SK-N-MC (cell line): ENCODE measurements at regions not wholly inside any gene's neighbourhood (a gene's known extent, or its start where the extent isn't known, plus 50 kb on each side); places are given as distances from the start of the nearest gene placed in this dataset.

ENCODE experiments used
- DNase-seq: peaks from one replicate; pipeline ENCODE4 v3.0.0-alpha.2; 2011; ENCODE audit warnings: low read depth, low spot score
- H3K27ac ChIP-seq: fragments of 200-600 bp; sonication (generic); 2 replicates; pipeline ENCODE4 v1.5.1; 2016; ENCODE audit warnings: mixed run types
- H3K36me3 ChIP-seq: fragments of 200-600 bp; sonication (generic); 2 replicates; pipeline ENCODE4 v1.6.1; 2017; ENCODE audit warnings: antibody characterized with exemption, low read length, mixed read lengths; ENCODE audit not compliant: insufficient read depth
- H3K4me3 ChIP-seq: fragments of 200-600 bp; sonication (generic); 2 replicates; pipeline ENCODE4 v1.5.1; 2016
- H3K9ac ChIP-seq: fragments of 200-600 bp; sonication (generic); 2 replicates; pipeline ENCODE4 v1.8.0; 2017; ENCODE audit warnings: mixed run types, mixed read lengths; ENCODE audit not compliant: insufficient read length
- H3K9me3 ChIP-seq: fragments of 200-600 bp; sonication (generic); 2 replicates; pipeline ENCODE4 v1.6.1; 2017; ENCODE audit warnings: low read depth, mild to moderate bottlenecking, antibody characterized with exemption, low read length, moderate library complexity, mixed read lengths
- EZH2 ChIP-seq: fragments of 200-600 bp; sonication (generic); IDR thresholded peaks from one replicate; pipeline ENCODE4 v1.6.1; 2017; ENCODE audit warnings: antibody characterized with exemption
- FOXP2 ChIP-seq: optimal IDR thresholded peaks from 2 replicates; pipeline ENCODE3; 2011; ENCODE audit warnings: mild to moderate bottlenecking, moderate library complexity; ENCODE audit not compliant: insufficient read depth; ENCODE audit errors: extremely low read length, control extremely low read depth
- POLR2AphosphoS5 ChIP-seq: IDR thresholded peaks from 2 replicates; pipeline ENCODE4 v1.6.1; 2012; ENCODE audit warnings: mild to moderate bottlenecking, low read depth, low read length, borderline replicate concordance

DNA sequence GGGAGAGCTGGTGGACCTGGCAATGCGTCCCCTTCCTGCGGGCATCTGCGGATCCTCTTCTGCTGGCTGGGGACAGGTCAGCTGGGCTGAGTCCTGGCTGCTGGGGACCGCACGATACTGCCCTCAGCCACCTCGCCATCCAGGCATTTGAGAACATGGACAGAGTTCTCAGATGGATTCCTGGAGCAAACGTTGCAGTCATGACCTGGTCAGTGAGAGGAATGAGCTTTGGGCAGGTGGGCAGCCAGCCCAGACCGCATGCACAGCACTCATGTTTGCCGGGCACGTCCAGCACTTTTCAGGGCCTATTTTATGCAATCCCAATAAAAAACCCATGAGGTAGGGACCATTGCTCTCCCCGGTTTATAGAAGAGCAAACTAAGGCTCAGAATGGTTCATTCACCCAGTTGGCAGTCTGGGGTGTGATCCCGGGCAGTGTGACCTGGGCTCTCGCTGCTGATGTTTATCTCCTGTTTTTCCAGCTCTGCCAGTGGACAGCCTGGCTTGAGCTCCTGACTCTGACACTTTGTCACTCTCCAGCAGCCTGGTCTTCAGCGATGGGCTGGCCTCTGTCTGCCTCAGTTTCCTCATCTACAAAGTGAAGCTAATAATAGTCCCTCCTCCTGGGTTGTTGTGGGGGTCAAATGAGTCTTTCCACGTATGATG is 294.7 kb downstream of the IRF8 start:
- H3K27ac ChIP-seq = no peak overlapping the region
- no peak overlapping the region for H3K9ac ChIP-seq
- TF ChIP-seq POLR2AphosphoS5 = no peak
- no peak for TF ChIP-seq EZH2
- TF ChIP-seq FOXP2 = no peak
- H3K4me3 ChIP-seq = no peak overlapping the region
- no peak for DNase-seq
- no peaks in the 10 kb centered on the region for H3K9me3 ChIP-seq
- no peaks in the 10 kb centered on the region for H3K36me3 ChIP-seq

DNA sequence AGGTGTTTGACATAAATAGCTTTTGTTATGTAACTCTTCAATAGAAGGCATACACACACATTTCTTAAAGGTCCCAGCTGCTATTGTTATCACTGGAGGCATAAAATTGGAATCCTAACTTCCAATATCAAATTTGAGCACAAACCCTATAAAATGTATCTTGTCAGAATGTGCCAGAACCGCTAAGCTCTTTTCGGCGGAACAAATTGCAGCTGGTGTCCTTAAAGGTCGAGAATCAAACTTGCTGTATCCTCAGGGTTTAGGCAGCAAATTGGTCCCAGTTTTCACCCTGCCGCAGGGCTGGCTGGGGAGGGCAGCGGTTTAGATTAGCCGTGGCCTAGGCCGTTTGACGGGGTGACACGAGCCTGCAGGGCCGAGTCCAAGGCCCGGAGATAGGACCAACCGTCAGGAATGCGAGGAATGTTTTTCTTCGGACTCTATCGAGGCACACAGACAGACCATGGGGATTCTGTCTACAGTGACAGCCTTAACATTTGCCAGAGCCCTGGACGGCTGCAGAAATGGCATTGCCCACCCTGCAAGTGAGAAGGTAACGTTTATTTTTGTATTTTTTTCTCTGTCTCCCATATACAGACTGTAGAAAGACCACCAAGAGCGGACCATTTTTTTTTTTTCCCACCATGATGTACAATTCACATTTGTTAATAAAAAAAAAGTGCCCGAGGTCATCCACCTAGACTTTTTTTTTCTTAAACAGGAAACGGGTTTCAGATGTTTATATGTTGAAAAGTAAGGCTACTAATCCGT is 297.1 kb downstream of the IRF8 start:
- TF ChIP-seq POLR2AphosphoS5 (no peak), EZH2 (no peak), FOXP2 (no peak)
- Histone ChIP-seq H3K9me3 (no peaks in the 10 kb centered on the region), H3K9ac (no peak overlapping the region), H3K36me3 (no peaks in the 10 kb centered on the region), H3K27ac (no peak overlapping the region), H3K4me3 (no peak overlapping the region)
- DNase-seq = no peak

DNA sequence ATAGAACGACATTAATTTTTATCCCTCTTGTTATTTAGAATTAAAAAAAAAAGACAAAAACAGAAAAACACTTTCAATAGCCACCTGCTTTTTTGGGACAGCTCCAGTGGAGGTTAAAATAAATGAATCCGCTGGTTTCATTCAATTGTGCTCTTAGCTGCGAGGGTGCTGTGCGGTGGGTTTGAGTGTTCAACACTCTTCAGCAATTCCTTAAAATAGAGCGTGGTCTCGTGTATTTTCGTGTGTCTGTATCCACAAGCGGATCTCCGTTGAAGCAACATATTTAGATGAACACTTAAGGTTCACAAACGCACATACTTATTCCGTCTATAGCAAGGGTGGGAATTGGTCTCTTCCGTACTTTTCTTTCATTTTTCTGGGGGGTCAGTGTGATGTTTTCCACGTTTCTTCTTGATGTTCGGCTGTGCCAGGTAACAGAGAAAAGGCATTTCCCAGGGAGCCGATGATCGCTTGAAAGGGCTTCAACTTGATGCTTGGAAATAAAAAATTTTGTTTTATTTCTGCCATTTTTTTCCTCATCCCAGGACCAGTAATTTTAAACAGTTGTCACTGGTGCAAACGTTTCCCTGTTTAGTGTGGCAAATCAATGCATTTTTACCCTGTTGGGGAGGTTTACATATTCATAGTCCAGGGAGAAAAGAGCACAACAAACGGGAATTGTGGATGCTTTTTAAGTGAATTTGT is 297.9 kb downstream of the IRF8 start:
- no peaks in the 10 kb centered on the region for H3K36me3 ChIP-seq
- TF ChIP-seq FOXP2 (no peak), EZH2 (no peak), POLR2AphosphoS5 (no peak)
- no peak for DNase-seq
- no peak overlapping the region for H3K4me3 ChIP-seq
- H3K9ac ChIP-seq = no peak overlapping the region
- no peaks in the 10 kb centered on the region for H3K9me3 ChIP-seq
- no peak overlapping the region for H3K27ac ChIP-seq

DNA sequence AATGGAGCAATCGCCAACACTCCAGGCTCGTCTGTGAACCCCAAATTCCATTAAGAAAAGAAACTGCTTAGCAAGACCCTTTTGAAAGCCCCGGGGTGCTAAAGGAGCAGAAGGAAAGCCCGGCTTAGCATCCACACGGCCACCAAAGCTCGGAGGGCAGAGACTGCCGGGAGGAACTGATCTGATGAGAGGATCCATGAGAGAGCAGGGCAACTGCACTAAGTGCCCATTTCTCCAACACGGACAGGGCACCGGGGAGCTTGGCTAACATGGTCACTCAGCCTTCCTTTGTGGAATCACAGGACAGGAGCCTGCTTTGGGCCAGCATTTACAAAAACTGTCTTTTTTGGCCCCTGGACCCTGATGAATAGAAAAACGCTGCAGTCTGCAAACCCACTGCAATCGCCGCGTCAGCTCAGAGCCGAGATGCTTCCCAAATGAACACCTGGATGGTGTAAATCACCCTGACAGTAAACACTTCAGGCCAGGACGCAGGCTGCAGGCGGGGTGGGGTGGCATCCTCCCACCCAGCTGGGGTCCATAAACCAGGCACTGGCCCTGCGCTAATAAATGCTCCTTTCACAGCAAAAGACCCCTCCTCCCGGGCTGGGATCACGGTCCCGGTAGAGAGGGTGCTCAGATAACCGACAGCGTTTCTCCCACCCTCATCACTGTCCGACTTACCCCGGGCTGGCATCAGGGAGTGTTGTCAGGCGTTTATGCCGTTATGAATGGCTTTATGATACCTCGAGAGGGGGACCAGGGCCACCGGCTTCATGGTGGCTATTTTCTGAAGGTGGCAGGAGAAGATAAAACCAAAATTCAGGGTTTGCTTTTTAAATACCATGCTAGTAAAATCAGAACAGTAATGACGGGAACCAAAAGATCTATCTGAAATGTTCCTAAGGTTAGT is 299.5 kb downstream of the IRF8 start:
- Histone ChIP-seq H3K27ac (no peak overlapping the region), H3K9ac (no peak overlapping the region), H3K9me3 (no peaks in the 10 kb centered on the region), H3K4me3 (no peak overlapping the region), H3K36me3 (no peaks in the 10 kb centered on the region)
- no peak for TF ChIP-seq FOXP2
- no peak for TF ChIP-seq POLR2AphosphoS5
- no peak for TF ChIP-seq EZH2
- no peak for DNase-seq

DNA sequence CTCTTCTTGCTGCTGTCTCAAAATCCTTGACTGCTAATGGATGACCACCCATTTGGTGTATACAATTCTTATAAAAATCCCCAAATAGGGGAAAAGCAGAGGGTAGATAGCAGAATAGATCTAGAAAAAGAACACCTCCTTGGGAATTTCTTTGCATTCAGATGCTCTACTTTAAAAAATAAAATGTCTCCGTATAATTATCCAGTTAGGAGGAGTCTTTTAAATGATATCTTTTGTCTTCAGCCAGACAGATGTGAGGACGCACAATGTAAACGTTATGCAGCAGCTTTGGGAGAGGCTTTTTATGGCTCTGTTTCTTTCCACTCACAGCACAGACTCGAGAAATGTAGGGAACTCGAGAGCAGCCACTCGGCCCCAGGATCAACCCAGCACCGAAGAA is 300.2 kb downstream of the IRF8 start:
- DNase-seq = no peak
- no peak for TF ChIP-seq POLR2AphosphoS5
- TF ChIP-seq FOXP2 = no peak
- Histone ChIP-seq H3K4me3 (no peak overlapping the region), H3K9me3 (no peaks in the 10 kb centered on the region), H3K9ac (no peak overlapping the region), H3K27ac (no peak overlapping the region), H3K36me3 (no peaks in the 10 kb centered on the region)

DNA sequence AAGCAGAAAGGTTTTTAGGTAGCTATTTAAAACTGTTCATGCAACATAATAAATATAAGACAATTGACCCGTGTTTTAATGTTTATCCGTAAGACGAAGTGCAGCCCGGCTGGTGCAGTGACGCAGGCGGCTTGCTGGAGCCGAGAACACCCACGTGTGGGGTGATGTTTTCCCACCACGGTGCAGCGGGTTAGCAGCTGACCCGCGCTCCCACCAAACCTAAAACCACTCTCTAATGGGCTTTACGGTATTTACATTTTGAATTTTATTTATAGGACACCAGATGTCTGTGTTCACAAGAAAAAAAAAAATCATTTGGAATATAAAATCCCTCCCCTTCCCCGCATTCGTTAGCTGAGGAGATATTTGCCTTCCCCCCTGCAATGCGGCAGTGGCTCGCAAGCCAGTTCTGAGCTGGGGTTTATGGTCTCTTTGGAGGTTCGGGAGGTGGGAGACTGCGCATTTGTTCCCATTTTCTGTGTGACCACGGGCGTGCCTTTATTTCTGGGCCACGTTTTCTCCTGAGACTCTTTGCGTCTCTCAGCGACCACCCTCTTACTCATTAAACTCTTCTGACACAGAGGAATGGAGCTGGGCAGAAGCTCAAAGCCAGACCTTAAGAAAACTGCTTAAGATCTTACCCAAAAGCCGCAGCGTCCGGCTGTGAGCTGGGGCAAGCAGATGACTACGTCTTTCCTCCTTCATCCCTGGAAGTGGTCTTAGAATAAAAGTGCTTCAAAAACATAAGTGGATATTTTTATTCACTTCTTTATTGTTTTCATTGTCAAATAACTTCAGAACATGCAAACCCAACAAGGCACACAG is 301.1 kb downstream of the IRF8 start:
- Histone ChIP-seq H3K9ac (no peak overlapping the region), H3K9me3 (no peaks in the 10 kb centered on the region), H3K4me3 (no peak overlapping the region), H3K27ac (no peak overlapping the region), H3K36me3 (no peaks in the 10 kb centered on the region)
- no peak for TF ChIP-seq FOXP2
- DNase-seq = no peak

DNA sequence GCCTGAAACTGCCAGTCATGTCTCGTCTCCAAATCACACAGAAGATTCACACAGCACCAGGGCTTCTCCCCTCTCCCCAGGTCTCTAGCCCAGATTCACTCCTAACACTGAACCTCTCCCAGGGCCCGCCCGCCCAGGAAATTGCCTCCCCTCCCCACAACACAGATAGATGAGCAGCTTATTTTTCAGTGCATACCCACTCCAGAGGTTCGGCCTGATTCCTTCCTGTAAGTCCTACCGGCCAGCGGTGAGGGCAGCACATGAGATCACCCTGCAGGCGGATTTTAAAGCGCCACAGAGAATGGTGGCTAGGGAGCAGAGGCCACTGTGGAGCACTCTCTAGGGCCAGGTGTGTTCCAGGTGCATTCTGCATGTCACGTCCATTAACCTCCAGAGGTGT is 301.8 kb downstream of the IRF8 start:
- TF ChIP-seq POLR2AphosphoS5 (no peak), EZH2 (no peak), FOXP2 (no peak)
- no peak overlapping the region for H3K4me3 ChIP-seq
- H3K9me3 ChIP-seq = no peaks in the 10 kb centered on the region
- H3K9ac ChIP-seq = no peak overlapping the region
- H3K27ac ChIP-seq = no peak overlapping the region
- DNase-seq = no peak
- no peaks in the 10 kb centered on the region for H3K36me3 ChIP-seq

DNA sequence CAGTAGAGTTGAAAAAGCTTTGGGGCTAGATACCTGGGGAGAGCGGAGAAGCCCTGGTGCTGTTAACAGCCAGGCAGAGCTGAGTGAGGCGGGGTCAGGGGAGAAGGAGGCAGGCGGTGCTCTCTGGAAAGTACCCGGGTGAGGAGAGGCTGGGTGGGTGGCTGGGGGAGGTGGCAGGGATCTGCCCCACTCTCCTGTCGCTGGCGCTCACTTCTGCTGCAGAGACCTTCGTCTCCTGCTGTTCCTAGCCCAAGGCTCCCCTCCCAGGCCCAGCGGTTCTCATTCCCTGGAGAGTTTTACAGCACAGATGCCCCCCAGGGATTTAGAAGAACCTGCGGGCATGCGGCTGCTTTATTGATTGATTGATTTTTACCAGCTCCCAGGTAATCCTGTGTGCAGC is 302.8 kb downstream of the IRF8 start:
- TF ChIP-seq FOXP2 (no peak), EZH2 (no peak), POLR2AphosphoS5 (no peak)
- H3K27ac ChIP-seq = no peak overlapping the region
- no peak overlapping the region for H3K4me3 ChIP-seq
- no peaks in the 10 kb centered on the region for H3K36me3 ChIP-seq
- no peak overlapping the region for H3K9ac ChIP-seq
- DNase-seq = no peak
- H3K9me3 ChIP-seq = no peaks in the 10 kb centered on the region
